ENCODE measurements at regions not wholly inside any gene's neighbourhood (a gene's known extent, or its start where the extent isn't known, plus 50 kb on each side); places are given as distances from the start of the nearest gene placed in this dataset.

DNA sequence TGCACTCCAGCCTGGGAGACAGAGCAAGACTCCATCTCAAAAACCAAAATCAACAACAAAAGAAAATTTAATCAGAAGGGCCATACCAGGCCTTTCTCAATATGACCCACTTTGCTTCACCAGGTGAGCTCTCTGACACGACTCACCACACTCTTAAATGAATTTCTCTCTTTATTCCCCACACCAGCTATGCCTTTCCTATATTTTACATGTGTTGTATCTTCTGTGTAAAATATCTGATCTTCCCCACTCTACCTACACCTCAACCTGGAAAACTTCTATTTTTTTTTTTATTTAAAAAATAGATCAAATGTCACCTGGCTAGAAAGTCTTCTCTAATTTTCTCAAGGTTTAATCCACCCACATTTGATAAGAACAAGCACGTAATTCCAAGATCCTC is 77.6 kb upstream of the SLC39A8 start:
- DNase-seq (no peak), ATAC-seq (no peak)
- intact Hi-C loops (cut with DNase I) = no loop called here
- H3K4me3 ChIP-seq (ENCODE audit: low read length) = no peak overlapping the region
- 62% methylated on average over 2 of the region's 2 CpGs for WGBS
- no peaks in the 10 kb centered on the region for H3K27me3 ChIP-seq (ENCODE audit: control insufficient read depth, insufficient read depth)
- H3K27ac ChIP-seq (ENCODE audit: low read length) = no peak overlapping the region
- no peaks in the 10 kb centered on the region for H3K9me3 ChIP-seq (ENCODE audit: control insufficient read depth, low read length)
- no peaks in the 10 kb centered on the region for H3K4me1 ChIP-seq (ENCODE audit: control insufficient read depth, insufficient read depth, low read length)

- no peaks in the 10 kb centered on the region for H3K27me3 ChIP-seq (ENCODE audit: control insufficient read depth, insufficient read depth)
- H3K4me1 ChIP-seq (ENCODE audit: control insufficient read depth, insufficient read depth, low read length) = no peaks in the 10 kb centered on the region
- no peak for DNase-seq
- intact Hi-C loops (cut with DNase I) = no loop called here
- H3K27ac ChIP-seq (ENCODE audit: low read length) = no peak overlapping the region
- H3K9me3 ChIP-seq (ENCODE audit: control insufficient read depth, low read length) = no peaks in the 10 kb centered on the region
- ATAC-seq = no peak
- H3K4me3 ChIP-seq (ENCODE audit: low read length) = no peak overlapping the region
Measured at GRCh38 chr4:102423375-102423774, 77.8 kb upstream of the NFKB1 start.

DNA sequence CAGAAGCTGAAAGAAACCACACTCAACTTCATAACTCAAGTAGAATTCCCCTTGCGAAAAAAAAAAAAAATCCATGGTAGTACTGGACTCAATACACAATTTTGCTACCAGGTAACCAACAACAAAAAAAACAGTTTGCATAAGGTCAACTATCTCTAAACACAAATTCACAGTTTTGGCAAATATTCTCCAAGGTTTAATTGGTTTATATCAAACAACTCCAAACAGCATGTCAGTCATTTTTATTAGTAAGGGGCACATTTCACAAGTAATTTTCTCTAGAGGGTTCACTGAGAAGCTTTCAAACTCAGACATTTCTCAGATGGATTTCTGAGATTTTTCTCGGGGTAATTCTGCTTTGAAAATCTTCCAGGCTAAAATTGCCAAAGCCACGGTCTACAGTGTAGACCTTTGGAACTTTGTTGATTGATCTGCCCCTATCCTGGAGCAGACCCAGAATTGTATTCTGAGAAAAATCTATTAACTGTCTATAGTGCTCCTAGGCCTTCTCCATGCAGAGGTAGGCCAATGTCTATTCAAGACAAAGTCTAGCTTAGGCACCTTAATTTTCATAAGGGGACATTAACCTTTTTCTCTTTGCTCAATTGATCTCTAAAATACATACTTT is 73.7 kb upstream of the NFKB1 start:
- H3K4me1 ChIP-seq (ENCODE audit: control insufficient read depth, insufficient read depth, low read length) = no peaks in the 10 kb centered on the region
- intact Hi-C loops (cut with DNase I) = no loop called here
- ATAC-seq (no peak), DNase-seq (no peak)
- H3K27me3 ChIP-seq (ENCODE audit: control insufficient read depth, insufficient read depth) = no peaks in the 10 kb centered on the region
- no peak overlapping the region for H3K27ac ChIP-seq (ENCODE audit: low read length)
- 89% methylated on average over 3 of the region's 3 CpGs for WGBS
- no peak overlapping the region for H3K4me3 ChIP-seq (ENCODE audit: low read length)
- no peaks in the 10 kb centered on the region for H3K9me3 ChIP-seq (ENCODE audit: control insufficient read depth, low read length)

DNA sequence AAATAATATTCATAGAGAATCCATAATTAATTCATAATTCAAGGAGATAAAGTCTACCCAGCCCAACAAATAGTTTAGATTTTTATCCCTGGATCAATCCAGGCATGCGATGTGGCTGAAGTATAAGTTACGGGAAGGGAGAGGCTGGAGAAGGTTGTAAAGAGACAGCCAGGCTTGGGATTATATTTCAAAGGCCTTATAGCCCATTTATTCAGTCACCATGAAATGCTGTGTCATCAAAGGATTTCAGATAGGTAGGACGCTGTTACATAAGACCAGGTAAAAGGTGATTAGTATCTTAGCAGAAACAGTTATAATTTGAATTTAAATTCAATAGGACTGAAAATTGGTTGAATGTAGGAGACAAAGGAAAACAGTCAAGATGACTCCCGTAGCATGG is 73.0 kb upstream of the NFKB1 start:
- Histone ChIP-seq H3K4me1 (ENCODE audit: control insufficient read depth, insufficient read depth, low read length) (no peaks in the 10 kb centered on the region), H3K4me3 (ENCODE audit: low read length) (no peak overlapping the region), H3K27ac (ENCODE audit: low read length) (no peak overlapping the region), H3K27me3 (ENCODE audit: control insufficient read depth, insufficient read depth) (no peaks in the 10 kb centered on the region), H3K9me3 (ENCODE audit: control insufficient read depth, low read length) (no peaks in the 10 kb centered on the region)
- ATAC-seq = no peak
- intact Hi-C loops (cut with DNase I) = no loop called here
- no peak for DNase-seq
- 98% methylated on average over 4 of the region's 4 CpGs for WGBS

DNA sequence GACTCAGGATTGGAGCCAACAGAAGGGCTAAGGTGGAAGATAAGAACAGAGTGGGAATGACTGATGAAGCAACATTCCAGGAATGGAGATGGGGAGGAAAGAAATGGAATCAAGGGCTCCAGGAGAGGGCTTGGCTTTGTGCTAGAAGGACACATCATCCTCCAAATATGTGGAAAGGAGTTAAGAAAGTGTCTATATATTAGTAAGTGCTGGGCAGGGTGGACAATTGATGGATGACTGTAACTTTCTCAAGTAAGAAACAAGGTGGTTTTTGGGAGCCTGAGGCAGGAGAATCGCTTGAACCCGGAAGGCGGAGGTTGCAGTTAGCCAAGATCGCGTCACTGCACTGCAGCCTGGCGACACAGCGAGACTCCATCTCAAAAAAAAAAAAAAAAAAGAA is 71.6 kb upstream of the NFKB1 start:
- Histone ChIP-seq H3K9me3 (ENCODE audit: control insufficient read depth, low read length) (no peaks in the 10 kb centered on the region), H3K4me1 (ENCODE audit: control insufficient read depth, insufficient read depth, low read length) (no peaks in the 10 kb centered on the region), H3K4me3 (ENCODE audit: low read length) (no peak overlapping the region), H3K27me3 (ENCODE audit: control insufficient read depth, insufficient read depth) (no peaks in the 10 kb centered on the region), H3K27ac (ENCODE audit: low read length) (no peak overlapping the region)
- DNase-seq (peak in 2 of 3 donors; percentile 19 to 60), ATAC-seq (no peak)
- 77% methylated on average over 7 of the region's 7 CpGs for WGBS
- intact Hi-C loops (cut with DNase I) = no loop called here

DNA sequence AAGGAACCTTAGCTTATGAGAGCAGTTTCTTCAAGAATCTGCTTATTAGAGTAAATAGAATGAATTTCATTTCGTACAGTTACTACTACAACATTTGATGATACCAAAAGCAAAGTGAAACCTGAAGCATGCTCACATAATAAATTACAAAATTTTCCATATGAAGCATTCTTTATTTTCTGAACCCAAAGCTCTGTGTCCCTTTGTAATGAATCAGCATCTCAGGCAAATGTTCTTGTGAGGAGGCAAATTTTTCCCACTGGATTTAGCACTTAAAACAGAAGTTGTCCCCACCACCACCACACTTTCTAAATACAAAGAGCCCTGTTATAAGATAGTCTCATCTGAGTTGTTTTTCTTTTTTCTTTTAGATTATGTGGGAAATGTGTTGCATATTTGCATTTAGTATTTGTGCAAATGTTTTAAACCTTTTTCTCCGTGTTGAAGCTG is 70.7 kb upstream of the NFKB1 start:
- no peak for DNase-seq
- intact Hi-C loops (cut with DNase I) = no loop called here
- H3K4me3 ChIP-seq (ENCODE audit: low read length) = peak overlapping the region; percentile 97
- H3K27me3 ChIP-seq (ENCODE audit: control insufficient read depth, insufficient read depth) = no peaks in the 10 kb centered on the region
- H3K27ac ChIP-seq (ENCODE audit: low read length) = no peak overlapping the region
- no peaks in the 10 kb centered on the region for H3K4me1 ChIP-seq (ENCODE audit: control insufficient read depth, insufficient read depth, low read length)
- WGBS = 23% methylated on average over 2 of the region's 2 CpGs
- no peaks in the 10 kb centered on the region for H3K9me3 ChIP-seq (ENCODE audit: control insufficient read depth, low read length)
- no peak for ATAC-seq

DNA sequence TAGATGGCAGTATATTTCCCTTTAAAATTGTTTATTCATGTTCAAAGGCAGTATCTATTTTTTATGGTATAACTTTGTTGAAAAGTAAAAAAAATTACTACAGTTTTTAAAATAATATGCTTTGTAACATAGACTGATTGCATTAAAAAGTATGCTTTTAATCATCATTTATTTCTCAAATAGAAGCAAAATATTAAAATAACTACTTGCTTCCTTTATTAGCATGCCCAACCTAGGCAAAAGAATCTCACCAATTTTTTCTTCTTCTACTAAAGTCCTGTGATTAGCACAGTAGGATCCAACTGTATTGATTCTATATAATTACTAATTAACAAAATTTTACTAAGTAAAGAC is 69.6 kb upstream of the NFKB1 start:
- ATAC-seq (no peak), DNase-seq (no peak)
- intact Hi-C loops (cut with DNase I) = no loop called here
- Histone ChIP-seq H3K9me3 (ENCODE audit: control insufficient read depth, low read length) (no peaks in the 10 kb centered on the region), H3K27ac (ENCODE audit: low read length) (no peak overlapping the region), H3K4me1 (ENCODE audit: control insufficient read depth, insufficient read depth, low read length) (no peaks in the 10 kb centered on the region), H3K27me3 (ENCODE audit: control insufficient read depth, insufficient read depth) (no peaks in the 10 kb centered on the region), H3K4me3 (ENCODE audit: low read length) (peak overlapping the region; percentile 97)

DNA sequence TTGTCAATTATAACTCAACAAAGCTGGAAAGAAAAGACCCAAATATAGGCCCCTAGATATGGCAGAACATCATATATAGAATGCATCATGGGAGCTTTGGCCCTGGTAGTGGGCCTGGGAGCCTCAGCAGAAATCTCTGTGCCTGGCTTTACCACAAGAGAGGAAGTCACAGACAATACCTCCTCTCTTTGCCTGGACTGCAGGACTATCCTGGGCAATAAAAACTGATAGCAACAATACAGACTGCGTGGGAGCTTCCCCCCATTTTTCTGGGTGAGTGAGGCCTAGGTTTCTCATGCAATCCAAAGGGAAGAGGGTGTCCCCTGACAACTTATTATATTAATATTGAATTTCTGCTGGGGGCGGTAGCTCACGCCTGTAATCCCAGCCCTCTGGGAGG is 64.0 kb upstream of the NFKB1 start:
- WGBS = 80% methylated on average over 3 of the region's 3 CpGs
- intact Hi-C loops (cut with DNase I) = no loop called here

DNA sequence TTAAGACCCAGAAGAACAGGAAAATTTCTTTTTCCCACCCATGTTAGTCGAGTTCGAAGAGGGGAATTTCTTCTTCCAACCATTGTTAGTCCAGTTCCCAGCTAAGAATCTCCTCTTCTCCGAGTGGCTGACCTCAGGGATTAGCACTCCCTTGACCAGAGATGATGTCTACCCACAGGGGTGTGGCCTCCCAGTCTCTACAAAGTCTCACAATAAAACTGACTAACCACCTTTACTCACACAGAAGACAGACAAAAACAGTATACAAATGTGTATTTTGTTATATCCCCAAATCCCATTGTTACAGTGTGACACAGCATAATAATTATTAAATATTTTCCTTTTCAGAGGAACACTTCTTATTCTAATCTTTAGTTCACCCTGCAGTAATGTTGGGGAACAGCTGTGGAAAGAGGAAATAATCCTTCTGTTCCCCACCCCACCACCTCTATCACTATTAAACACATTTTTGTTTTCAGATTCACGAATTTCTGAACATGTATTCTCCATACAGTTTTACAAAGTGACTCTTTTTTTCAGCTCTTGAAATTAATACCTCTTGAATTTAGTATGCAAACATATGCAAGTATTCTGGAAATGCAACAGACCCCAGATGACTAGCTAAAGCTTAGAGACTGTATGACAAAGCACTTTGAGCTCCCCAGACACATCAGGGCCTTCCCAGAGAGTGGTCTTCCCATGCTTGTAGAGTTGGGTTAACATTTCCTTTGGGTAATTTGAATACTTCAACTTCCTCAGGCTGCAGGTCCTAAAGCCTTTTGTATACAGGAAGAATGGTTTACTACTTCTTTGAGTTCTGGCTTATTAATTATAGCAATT is 62.5 kb upstream of the NFKB1 start:
- H3K27ac ChIP-seq (ENCODE audit: low read length) = peak overlapping the region; percentile 13
- DNase-seq = no peak
- no peaks in the 10 kb centered on the region for H3K9me3 ChIP-seq (ENCODE audit: control insufficient read depth, low read length)
- no peaks in the 10 kb centered on the region for H3K27me3 ChIP-seq (ENCODE audit: control insufficient read depth, insufficient read depth)
- ATAC-seq = peak; percentile 22 to 31
- no peak overlapping the region for H3K4me3 ChIP-seq (ENCODE audit: low read length)
- no peaks in the 10 kb centered on the region for H3K4me1 ChIP-seq (ENCODE audit: control insufficient read depth, insufficient read depth, low read length)
- intact Hi-C loops (cut with DNase I) = no loop called here
- 73% methylated on average over 4 of the region's 4 CpGs for WGBS

More for the DNA sequence above, 64.0 kb upstream of the NFKB1 start:
- no peaks in the 10 kb centered on the region for H3K27me3 ChIP-seq (ENCODE audit: control insufficient read depth, insufficient read depth)
- H3K4me3 ChIP-seq (ENCODE audit: low read length) = no peak overlapping the region
- no peak for ATAC-seq
- H3K27ac ChIP-seq (ENCODE audit: low read length) = no peak overlapping the region
- no peaks in the 10 kb centered on the region for H3K4me1 ChIP-seq (ENCODE audit: control insufficient read depth, insufficient read depth, low read length)
- H3K9me3 ChIP-seq (ENCODE audit: control insufficient read depth, low read length) = no peaks in the 10 kb centered on the region
- DNase-seq = no peak

DNA sequence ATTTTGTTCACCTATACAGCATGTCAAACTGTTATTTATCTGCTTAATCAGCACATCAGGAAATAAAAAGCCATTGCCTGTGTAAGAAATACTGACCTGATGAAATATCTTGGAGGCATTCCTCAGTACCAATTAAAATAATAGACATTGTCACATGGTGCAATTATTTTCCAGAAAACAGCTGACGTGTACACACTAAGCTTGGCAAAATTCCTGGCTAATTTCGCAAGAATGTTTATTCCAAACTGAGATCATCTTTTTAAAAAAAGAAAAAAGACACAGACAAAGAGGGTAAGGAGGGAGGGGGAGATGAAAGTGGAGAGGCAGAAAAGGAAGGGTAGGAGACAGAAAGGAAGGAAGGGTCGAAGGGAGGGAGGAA is 61.9 kb upstream of the NFKB1 start:
- intact Hi-C loops (cut with DNase I) = no loop called here

GRCh38 chr4:102439812-102440211 is 61.3 kb upstream of the NFKB1 start:
- H3K27me3 ChIP-seq (ENCODE audit: control insufficient read depth, insufficient read depth) = no peaks in the 10 kb centered on the region
- H3K4me3 ChIP-seq (ENCODE audit: low read length) = no peak overlapping the region
- ATAC-seq (peak; percentile 65 to 78), DNase-seq (no peak)
- no peaks in the 10 kb centered on the region for H3K9me3 ChIP-seq (ENCODE audit: control insufficient read depth, low read length)
- no peaks in the 10 kb centered on the region for H3K4me1 ChIP-seq (ENCODE audit: control insufficient read depth, insufficient read depth, low read length)
- intact Hi-C loops (cut with DNase I) = loop anchor here in 1 of 4 donors (10.0 kb wide), 2 partner anchors 185 to 565 kb away; no protein-coding TSS in a partner anchor
- H3K27ac ChIP-seq (ENCODE audit: low read length) = no peak overlapping the region

More for the DNA sequence above, 61.9 kb upstream of the NFKB1 start:
- Histone ChIP-seq H3K4me1 (ENCODE audit: control insufficient read depth, insufficient read depth, low read length) (no peaks in the 10 kb centered on the region), H3K27me3 (ENCODE audit: control insufficient read depth, insufficient read depth) (no peaks in the 10 kb centered on the region), H3K4me3 (ENCODE audit: low read length) (no peak overlapping the region), H3K9me3 (ENCODE audit: control insufficient read depth, low read length) (no peaks in the 10 kb centered on the region), H3K27ac (ENCODE audit: low read length) (no peak overlapping the region)
- DNase-seq (no peak), ATAC-seq (peak; percentile 78 to 82)
- 18% methylated on average over 3 of the region's 3 CpGs for WGBS

All from right cardiac atrium (tissue), 5 donors.